RCC 7860 (cell line): ENCODE measurements at regions not wholly inside any gene's neighbourhood (a gene's known extent, or its start where the extent isn't known, plus 50 kb on each side); places are given as distances from the start of the nearest gene placed in this dataset.

Experiments
- DNase-seq: peaks from one replicate; pipeline ENCODE4 v3.0.0-alpha.2; 2015; ENCODE audit warnings: low spot score
- FAIRE-seq: peaks from 2 replicates; lab custom pipeline; 2012; peaks lifted over from hg19 to GRCh38; lab: Jason Lieb, UNC

DNA sequence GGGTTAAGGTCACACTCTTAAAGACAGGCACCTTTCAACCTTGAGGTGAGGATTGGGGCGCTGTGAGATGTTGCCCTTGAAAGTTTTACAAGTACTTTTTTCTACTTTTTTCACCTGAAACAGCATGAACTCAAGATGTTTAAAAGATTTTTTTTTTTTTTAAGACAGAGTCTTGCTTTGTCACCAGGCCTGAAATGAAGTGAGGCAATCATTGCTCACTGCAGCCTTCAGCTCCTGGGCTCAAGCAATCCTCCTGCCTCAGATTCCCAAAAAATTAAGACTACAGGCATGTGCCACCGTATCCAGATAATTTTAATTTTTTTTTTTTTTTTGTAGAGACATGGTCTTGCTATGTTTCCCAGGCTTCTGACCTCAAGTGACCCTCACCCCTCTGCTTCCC, 243.9 kb downstream of the DIO2 start:
- FAIRE-seq (no peak), DNase-seq (no peak)

DNA sequence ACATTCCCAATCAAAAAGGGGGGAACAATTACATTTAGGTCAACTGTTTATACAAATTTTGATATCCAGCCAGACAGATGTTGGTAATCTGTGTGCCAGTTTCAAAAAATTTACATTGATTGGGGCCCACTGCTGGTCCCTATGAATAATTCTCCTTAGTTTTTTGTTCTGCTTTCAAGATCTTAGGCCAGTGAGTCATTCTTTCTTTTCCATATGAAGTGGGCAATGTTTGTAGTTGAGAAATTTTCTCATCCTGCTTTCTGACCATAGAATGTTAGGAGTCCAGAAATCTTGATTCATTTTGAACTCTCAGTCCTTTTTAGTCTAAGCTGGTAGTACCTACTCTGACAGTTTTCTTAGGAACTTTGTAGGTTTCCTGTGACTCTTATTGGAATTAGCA, 244.3 kb downstream of the DIO2 start:
- DNase-seq (no peak), FAIRE-seq (no peak)

DNA sequence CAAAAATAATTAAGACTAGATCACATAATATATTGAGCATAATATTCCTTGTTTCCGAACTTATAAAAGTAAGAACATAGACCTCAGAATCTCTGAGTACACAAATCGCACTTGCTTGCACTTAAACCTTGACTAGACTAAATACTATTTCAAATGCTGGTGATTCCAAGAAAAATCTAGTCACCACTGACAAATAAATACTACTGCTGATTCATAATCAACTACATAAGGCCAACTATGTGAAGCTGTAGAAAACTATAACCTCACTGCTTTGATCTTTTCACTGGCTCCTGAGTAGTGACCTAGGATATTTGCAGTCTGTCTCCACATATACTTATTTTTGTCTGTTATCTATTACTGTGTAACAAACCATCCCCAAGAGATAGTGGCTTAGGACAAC, 245.4 kb downstream of the DIO2 start:
- DNase-seq: no peak

GRCh38 chr14:79961197-79961596, 250.1 kb downstream of the DIO2 start:
- DNase-seq (no peak), FAIRE-seq (no peak)

More for the DNA sequence above, 245.4 kb downstream of the DIO2 start:
- FAIRE-seq: no peak

- FAIRE-seq (no peak), DNase-seq (no peak)
These were observed 251.0 kb downstream of the DIO2 start for GRCh38 chr14:79960288-79960687.

DNA sequence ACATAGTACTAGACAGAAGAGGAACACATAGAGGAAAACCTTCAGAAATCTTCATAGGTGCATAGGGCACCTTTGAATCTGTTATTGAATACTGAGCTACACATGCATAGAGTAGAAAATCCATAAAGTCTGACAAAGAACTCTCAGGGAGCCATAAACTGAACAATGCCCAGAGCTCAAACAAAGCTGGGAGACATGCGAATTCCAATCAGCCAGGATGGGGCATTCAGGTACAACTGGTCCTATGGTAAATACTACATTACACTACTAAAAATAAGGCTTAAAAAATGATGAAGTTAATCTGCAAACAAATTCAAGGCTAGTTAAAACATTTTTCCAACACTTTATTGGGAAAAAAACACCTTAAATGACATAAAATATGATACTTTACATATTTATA, 259.7 kb downstream of the DIO2 start:
- FAIRE-seq: no peak
- DNase-seq: no peak

DNA sequence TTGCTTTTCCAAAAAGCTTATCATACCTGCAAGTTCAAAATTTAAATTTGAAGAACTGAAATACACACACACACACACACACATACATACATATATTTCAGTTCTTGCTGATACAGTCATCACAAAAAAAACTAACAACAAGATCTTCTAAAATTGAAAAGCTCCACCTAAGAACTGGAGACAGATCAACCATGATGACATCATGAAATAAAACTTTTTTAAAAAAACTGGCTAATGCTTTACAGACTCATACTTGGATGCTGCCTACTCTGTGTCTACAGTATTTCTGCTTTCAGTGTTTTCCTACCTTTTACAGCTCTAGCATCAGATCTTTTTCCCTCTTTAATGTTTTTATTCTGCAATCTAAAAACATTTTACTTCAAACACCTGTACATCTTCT, 261.4 kb downstream of the DIO2 start:
- DNase-seq (no peak), FAIRE-seq (no peak)

GRCh38 chr14:79947440-79948054, 263.8 kb downstream of the DIO2 start:
- FAIRE-seq: no peak
- DNase-seq: no peak

DNA sequence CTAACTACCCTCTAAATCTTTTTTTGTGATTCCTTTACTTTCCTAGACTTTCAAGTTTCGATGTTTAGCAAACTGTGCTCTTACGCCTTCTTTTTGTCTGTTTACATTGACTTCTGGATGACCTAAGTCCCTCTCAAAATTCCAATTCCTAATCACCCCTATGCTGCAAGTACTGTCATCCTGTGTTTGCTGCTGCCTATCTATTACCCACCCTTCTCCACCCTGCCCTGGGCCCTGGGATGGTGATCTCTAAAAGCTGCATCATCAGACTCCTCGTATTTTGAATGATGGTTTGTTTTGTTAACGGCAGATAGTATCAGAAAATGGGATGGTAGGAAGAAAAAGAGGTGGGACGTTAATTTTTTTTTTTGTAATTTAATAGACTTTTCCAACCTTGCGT, 272.1 kb downstream of the DIO2 start:
- DNase-seq (no peak), FAIRE-seq (no peak)

- FAIRE-seq (no peak), DNase-seq (no peak)
These were observed 273.1 kb downstream of the DIO2 start for GRCh38 chr14:79938185-79938584.

DNA sequence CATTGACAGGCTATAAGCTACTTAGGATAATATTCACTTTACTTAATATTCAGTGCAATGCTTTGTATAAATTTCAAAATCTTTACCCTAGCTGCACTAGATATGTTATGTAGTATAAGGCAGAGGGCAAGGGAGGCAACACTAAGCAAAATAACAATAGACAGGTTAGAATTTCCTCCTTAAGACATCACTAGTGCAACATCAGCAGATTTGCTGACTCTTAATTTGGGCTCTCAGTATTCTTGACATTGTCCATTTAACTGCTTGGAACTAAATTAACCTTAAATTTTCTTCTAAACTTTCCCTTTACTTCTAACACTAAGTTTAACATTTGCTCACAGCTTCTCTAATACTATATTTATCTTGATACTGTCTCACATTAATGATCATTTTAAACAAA, 273.9 kb downstream of the DIO2 start:
- DNase-seq (no peak), FAIRE-seq (no peak)

GRCh38 chr14:79924551-79924950, 286.8 kb downstream of the DIO2 start:
- no peak for FAIRE-seq
- DNase-seq: no peak

GRCh38 chr14:79920180-79920692, 291.1 kb downstream of the DIO2 start:
- DNase-seq: no peak
- FAIRE-seq: no peak
